Keratinocyte (primary cell): ENCODE measurements at regions not wholly inside any gene's neighbourhood (a gene's known extent, or its start where the extent isn't known, plus 50 kb on each side); places are given as distances from the start of the nearest gene placed in this dataset.

Source experiments
- DNase-seq: peaks from one replicate; pipeline ENCODE4 v3.0.0-alpha.2; 2011; ENCODE audit warnings: low read depth, missing footprints, low spot score
- FAIRE-seq: peaks from 2 replicates; lab custom pipeline; 2011; peaks lifted over from hg19 to GRCh38; lab: Jason Lieb, UNC
- H2AFZ ChIP-seq: 2 replicates; pipeline ENCODE4 v1.6.0; 2012; ENCODE audit warnings: low read length, control low read depth, inconsistent platforms; ENCODE audit not compliant: control insufficient read depth
- H3K27ac ChIP-seq: 2 replicates; pipeline ENCODE4 v1.5.1; 2011; ENCODE audit warnings: low read length; ENCODE audit not compliant: control insufficient read depth, insufficient read depth
- H3K27me3 ChIP-seq: 3 replicates; pipeline ENCODE4 v1.6.0; 2011; ENCODE audit warnings: low read length; ENCODE audit not compliant: control insufficient read depth, insufficient read depth; ENCODE audit errors: extremely low read depth
- H3K36me3 ChIP-seq, 2 experiments: 2 replicates in 1 of 2; 3 replicates in 1 of 2; pipeline ENCODE4 v1.5.1; 2011; ENCODE audit warnings: low read length in 2 of 2, mild to moderate bottlenecking in 1 of 2; ENCODE audit not compliant: control insufficient read depth in 2 of 2, insufficient read depth in 2 of 2; ENCODE audit errors: extremely low read depth in 1 of 2
- H3K4me1 ChIP-seq: 3 replicates; pipeline ENCODE4 v1.5.1; 2011; ENCODE audit warnings: low read length; ENCODE audit not compliant: control insufficient read depth, insufficient read depth; ENCODE audit errors: extremely low read depth
- H3K4me2 ChIP-seq: 3 replicates; pipeline ENCODE4 v1.6.0; 2011; ENCODE audit warnings: low read depth, low read length; ENCODE audit not compliant: control insufficient read depth, insufficient read depth; ENCODE audit errors: extremely low read depth
- H3K4me3 ChIP-seq, 3 experiments: fragments of 200-600 bp in 1 of 3; sonication (generic) in 1 of 3; 2 replicates in 2 of 3; 3 replicates in 1 of 3; pipeline ENCODE4 v1.5.1; 2011 to 2016; ENCODE audit warnings: low read length in 3 of 3, mild to moderate bottlenecking in 3 of 3, control low read depth in 2 of 3, inconsistent platforms in 1 of 3, low read depth in 1 of 3, mixed read lengths in 1 of 3, mixed run types in 1 of 3, moderate library complexity in 1 of 3; ENCODE audit not compliant: control insufficient read depth in 2 of 3, insufficient read depth in 2 of 3; ENCODE audit errors: extremely low read depth in 1 of 3
- H3K79me2 ChIP-seq: 2 replicates; pipeline ENCODE4 v1.6.0; 2012; ENCODE audit warnings: low read length; ENCODE audit not compliant: control insufficient read depth, insufficient read depth
- H3K9ac ChIP-seq: 3 replicates; pipeline ENCODE4 v1.6.0; 2011; ENCODE audit warnings: low read length; ENCODE audit not compliant: control insufficient read depth, insufficient read depth; ENCODE audit errors: extremely low read depth
- H3K9me1 ChIP-seq: 3 replicates; pipeline ENCODE4 v1.6.0; 2011; ENCODE audit warnings: low read length; ENCODE audit not compliant: control insufficient read depth, insufficient read depth; ENCODE audit errors: extremely low read depth
- H3K9me3 ChIP-seq: 2 replicates; pipeline ENCODE4 v1.5.1; 2012; ENCODE audit warnings: low read depth, low read length; ENCODE audit not compliant: control insufficient read depth
- H4K20me1 ChIP-seq: 3 replicates; pipeline ENCODE4 v1.6.0; 2011; ENCODE audit warnings: low read length; ENCODE audit not compliant: control insufficient read depth, insufficient read depth; ENCODE audit errors: extremely low read depth
- EZH2 ChIP-seq: IDR thresholded peaks from one replicate; pipeline ENCODE4 v1.6.1; 2012; ENCODE audit warnings: inconsistent platforms, mild to moderate bottlenecking, low read length, moderate library complexity
- dilution Hi-C: fragments of 300-500 bp; cut with MboI; formaldehyde crosslinking; loops from one replicate; pipeline ENCODE4 v1.7.0; 2020; ENCODE audit warnings: low sequenced_read_pairs; ENCODE audit not compliant: extremely low pct_ligation_motif_present
- TF ChIP-seq, protein P1 (sequence below), 3 experiments: IDR thresholded peaks in 1 of 3; conservative IDR thresholded peaks in 1 of 3; optimal IDR thresholded peaks in 1 of 3; 2 replicates in 2 of 3; 3 replicates in 1 of 3; pipeline versions ENCODE3 to v1.5.1; 2011; ENCODE audit warnings: low read length in 3 of 3, mild to moderate bottlenecking in 3 of 3, moderate library complexity in 2 of 3, control low read depth in 1 of 3, inconsistent platforms in 1 of 3; ENCODE audit not compliant: insufficient read depth in 2 of 3; ENCODE audit errors: extremely low read depth in 1 of 3

DNA sequence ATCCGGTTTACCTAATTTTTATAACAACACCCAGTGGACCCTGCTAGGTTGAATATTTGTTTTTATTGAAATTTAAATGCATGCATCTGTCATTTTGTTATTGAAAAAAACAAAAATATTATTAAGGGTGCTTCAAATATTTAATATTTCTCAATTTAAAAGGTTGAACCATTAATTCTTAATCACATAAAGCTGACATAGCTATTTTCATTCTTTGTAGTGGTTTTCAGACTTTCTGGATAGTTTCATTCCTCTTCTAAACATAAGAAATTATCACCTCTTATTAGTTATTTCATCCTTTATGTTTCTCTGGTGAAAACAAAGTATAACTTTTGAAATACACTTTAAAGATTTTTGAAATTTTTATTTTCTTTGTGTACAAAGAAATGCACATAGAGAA lies 369.9 kb upstream of the PLSCR5 start:
- Histone ChIP-seq H3K4me1 (no peaks in the 10 kb centered on the region), H3K9ac (no peak overlapping the region), H2AFZ (no peak overlapping the region), H3K4me2 (no peak overlapping the region), H3K27ac (no peak overlapping the region), H3K9me1 (no peaks in the 10 kb centered on the region), H3K27me3 (no peaks in the 10 kb centered on the region), H3K9me3 (no peaks in the 10 kb centered on the region), H3K79me2 (no peaks in the 10 kb centered on the region), H3K36me3 (no peaks in the 10 kb centered on the region), H4K20me1 (no peaks in the 10 kb centered on the region), H3K4me3 (no peak overlapping the region)
- no peak for TF ChIP-seq EZH2
- DNase-seq (no peak), FAIRE-seq (no peak)
- dilution Hi-C loops = no loop called here

DNA sequence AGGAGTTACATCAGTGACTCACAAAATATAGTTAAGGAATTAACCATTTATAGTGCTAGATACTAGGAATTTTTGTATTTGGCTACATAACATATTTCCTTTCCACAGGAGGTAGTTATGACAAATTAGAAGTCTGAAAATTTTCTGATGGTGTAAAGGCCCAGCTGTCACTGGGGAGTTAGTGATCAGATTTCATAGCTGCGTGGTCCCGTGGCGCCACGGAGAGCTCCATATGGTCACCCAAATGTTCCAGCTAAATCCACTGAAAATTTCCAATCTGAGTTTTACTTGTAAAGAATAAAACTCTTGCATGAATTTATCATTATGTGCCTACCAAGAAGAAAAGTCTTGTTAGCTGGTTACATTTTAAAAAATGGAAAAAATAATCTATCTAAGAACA lies 368.9 kb upstream of the PLSCR5 start:
- DNase-seq (no peak), FAIRE-seq (no peak)
- Histone ChIP-seq H3K27ac (no peak overlapping the region), H3K79me2 (no peaks in the 10 kb centered on the region), H3K4me2 (no peak overlapping the region), H3K4me3 (no peak overlapping the region), H4K20me1 (no peaks in the 10 kb centered on the region), H3K36me3 (no peaks in the 10 kb centered on the region), H3K9me3 (no peaks in the 10 kb centered on the region), H3K9me1 (no peaks in the 10 kb centered on the region), H3K4me1 (no peaks in the 10 kb centered on the region), H2AFZ (no peak overlapping the region), H3K9ac (no peak overlapping the region), H3K27me3 (no peaks in the 10 kb centered on the region)
- TF ChIP-seq, protein P1, sequence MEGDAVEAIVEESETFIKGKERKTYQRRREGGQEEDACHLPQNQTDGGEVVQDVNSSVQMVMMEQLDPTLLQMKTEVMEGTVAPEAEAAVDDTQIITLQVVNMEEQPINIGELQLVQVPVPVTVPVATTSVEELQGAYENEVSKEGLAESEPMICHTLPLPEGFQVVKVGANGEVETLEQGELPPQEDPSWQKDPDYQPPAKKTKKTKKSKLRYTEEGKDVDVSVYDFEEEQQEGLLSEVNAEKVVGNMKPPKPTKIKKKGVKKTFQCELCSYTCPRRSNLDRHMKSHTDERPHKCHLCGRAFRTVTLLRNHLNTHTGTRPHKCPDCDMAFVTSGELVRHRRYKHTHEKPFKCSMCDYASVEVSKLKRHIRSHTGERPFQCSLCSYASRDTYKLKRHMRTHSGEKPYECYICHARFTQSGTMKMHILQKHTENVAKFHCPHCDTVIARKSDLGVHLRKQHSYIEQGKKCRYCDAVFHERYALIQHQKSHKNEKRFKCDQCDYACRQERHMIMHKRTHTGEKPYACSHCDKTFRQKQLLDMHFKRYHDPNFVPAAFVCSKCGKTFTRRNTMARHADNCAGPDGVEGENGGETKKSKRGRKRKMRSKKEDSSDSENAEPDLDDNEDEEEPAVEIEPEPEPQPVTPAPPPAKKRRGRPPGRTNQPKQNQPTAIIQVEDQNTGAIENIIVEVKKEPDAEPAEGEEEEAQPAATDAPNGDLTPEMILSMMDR (optimal IDR thresholded peaks at IDR 0.05 in 1 of 3, IDR thresholded peaks at IDR 0.05 in 1 of 3, conservative IDR thresholded peaks at IDR 0.05 in 1 of 3; ENCODE audit: extremely low read depth in 1 of 3, insufficient read depth in 2 of 3, low read length in 3 of 3) = no peak
- no peak for TF ChIP-seq EZH2
- dilution Hi-C loops = no loop called here

DNA sequence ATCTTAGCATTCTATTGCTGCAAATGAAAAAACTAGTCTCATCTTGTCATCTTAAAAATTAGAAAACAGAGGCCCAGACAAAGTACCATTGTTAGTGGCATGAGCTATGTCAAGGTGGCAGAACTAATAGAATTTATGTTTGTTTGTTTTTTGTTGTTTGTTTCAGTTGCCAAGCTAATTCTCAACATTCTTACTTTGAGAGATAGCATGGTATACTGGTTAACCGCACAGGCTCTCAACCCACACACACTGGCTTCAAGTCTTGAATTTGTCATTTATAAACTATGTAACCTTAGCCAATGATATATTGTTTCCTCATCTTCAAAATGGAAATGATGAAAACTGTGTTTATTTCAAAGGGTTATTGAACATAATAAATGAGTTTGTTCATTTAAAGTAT lies 367.6 kb upstream of the PLSCR5 start:
- no peak for DNase-seq
- H3K36me3 ChIP-seq = no peaks in the 10 kb centered on the region
- H3K4me3 ChIP-seq = no peak overlapping the region
- H4K20me1 ChIP-seq = no peaks in the 10 kb centered on the region
- H3K4me1 ChIP-seq = no peaks in the 10 kb centered on the region
- FAIRE-seq = no peak
- no peak overlapping the region for H3K27ac ChIP-seq
- H3K9me3 ChIP-seq = no peaks in the 10 kb centered on the region
- H2AFZ ChIP-seq = no peak overlapping the region
- H3K4me2 ChIP-seq = no peak overlapping the region
- dilution Hi-C loops = no loop called here
- no peaks in the 10 kb centered on the region for H3K9me1 ChIP-seq
- no peak overlapping the region for H3K9ac ChIP-seq
- H3K79me2 ChIP-seq = no peaks in the 10 kb centered on the region
- H3K27me3 ChIP-seq = no peaks in the 10 kb centered on the region
- TF ChIP-seq, protein P1 (optimal IDR thresholded peaks at IDR 0.05 in 1 of 3, IDR thresholded peaks at IDR 0.05 in 1 of 3, conservative IDR thresholded peaks at IDR 0.05 in 1 of 3; ENCODE audit: extremely low read depth in 1 of 3, insufficient read depth in 2 of 3, low read length in 3 of 3) = no peak
- no peak for TF ChIP-seq EZH2
